A549 (cell line): ENCODE measurements at regions not wholly inside any gene's neighbourhood (a gene's known extent, or its start where the extent isn't known, plus 50 kb on each side); places are given as distances from the start of the nearest gene placed in this dataset.

Source experiments
- ATAC-seq, 2 experiments: fragments of 200-7000 bp in 1 of 2; fragments of >200 bp in 1 of 2; cut with Nextera tagmentation in 1 of 2; cut with Tn5 transposase in 1 of 2; 3 replicates each; pipeline versions ENCODE4 v1.8.0 to v1.9.1; 2018 to 2020; ENCODE audit warnings: mild to moderate bottlenecking in 1 of 2, moderate library complexity in 1 of 2
- CTCF ChIA-PET: fragments of 300-600 bp; sonication (Branson Sonifier 250); formaldehyde crosslinking; extraction: SDS; loops from one replicate; lab custom pipeline; 2021; ENCODE audit warnings: antibody characterized with exemption, inconsistent platforms; lab: Yijun Ruan, JAX
- POLR2A ChIA-PET: fragments of 350-600 bp; formaldehyde crosslinking; extraction: SDS; loops from one replicate; lab custom pipeline; 2021; ENCODE audit warnings: antibody characterized with exemption, inconsistent platforms; lab: Yijun Ruan, JAX
- DNase-seq, 2 experiments: peaks; one replicate each; pipeline versions ENCODE4 v3.0.0 to v3.0.0-alpha.2; 2011 to 2016; ENCODE audit warnings: low read depth in 1 of 2, low spot score in 1 of 2
- FAIRE-seq: peaks from 2 replicates; lab custom pipeline; 2011; peaks lifted over from hg19 to GRCh38; lab: Jason Lieb, UNC
- H3K27ac ChIP-seq, 2 experiments: fragments of >200 bp; sonication (Bioruptor Twin); formaldehyde crosslinking; 3 replicates each; pipeline ENCODE4 v1.5.1; 2016 to 2017
- H3K4me1 ChIP-seq: fragments of >200 bp; sonication (Bioruptor Twin); formaldehyde crosslinking; 3 replicates; pipeline ENCODE4 v1.6.1; 2016
- H3K4me2 ChIP-seq: fragments of >200 bp; sonication (Bioruptor Twin); formaldehyde crosslinking; 3 replicates; pipeline ENCODE4 v1.6.1; 2016
- H3K4me3 ChIP-seq: fragments of >200 bp; sonication (Bioruptor Twin); formaldehyde crosslinking; 3 replicates; pipeline ENCODE4 v1.5.1; 2016
- H3K9me3 ChIP-seq: fragments of >200 bp; sonication (Bioruptor Twin); formaldehyde crosslinking; 3 replicates; pipeline ENCODE4 v1.6.1; 2016
- ATOH8 ChIP-seq: fragments of 250-450 bp; sonication (Bioruptor Pico); IDR thresholded peaks from 2 replicates; pipeline ENCODE4 v1.5.0; 2020; ENCODE audit warnings: low read depth, mild to moderate bottlenecking, moderate library complexity
- CBX2 ChIP-seq: fragments of 200-600 bp; sonication (generic); IDR thresholded peaks from 2 replicates; pipeline ENCODE4 v1.6.1; 2016; ENCODE audit warnings: low read depth, mild to moderate bottlenecking, borderline replicate concordance
- CBX8 ChIP-seq: fragments of 200-600 bp; sonication (generic); IDR thresholded peaks from 2 replicates; pipeline ENCODE4 v1.6.1; 2016
- CTCF ChIP-seq: fragments of >200 bp; sonication (Bioruptor Twin); formaldehyde crosslinking; IDR thresholded peaks from 3 replicates; pipeline ENCODE4 v1.5.1; 2016
- ESRRA ChIP-seq: fragments of 150-350 bp; IDR thresholded peaks from 2 replicates; pipeline ENCODE4 v1.6.1; 2014; ENCODE audit warnings: mild to moderate bottlenecking, low read length, borderline replicate concordance
- FOSB ChIP-seq: fragments of 250-450 bp; sonication (Bioruptor Pico); IDR thresholded peaks from 2 replicates; pipeline ENCODE4 v1.5.0; 2020; ENCODE audit warnings: mild to moderate bottlenecking, moderate library complexity
- HES2 ChIP-seq: fragments of >200 bp; sonication (Bioruptor Twin); formaldehyde crosslinking; IDR thresholded peaks from 2 replicates; pipeline ENCODE4 v1.6.1; 2016
- HMGXB4 ChIP-seq: fragments of 250-450 bp; sonication (Bioruptor Pico); IDR thresholded peaks from 2 replicates; pipeline ENCODE4 v1.5.0; 2021; ENCODE audit warnings: mild to moderate bottlenecking, moderate library complexity, borderline replicate concordance
- HOXA7 ChIP-seq: fragments of 250-450 bp; sonication (Bioruptor Pico); IDR thresholded peaks from 2 replicates; pipeline ENCODE4 v1.5.0; 2020; ENCODE audit warnings: mild to moderate bottlenecking, moderate library complexity
- KDM5A ChIP-seq: fragments of 200-600 bp; sonication (generic); IDR thresholded peaks from 2 replicates; pipeline ENCODE4 v1.6.1; 2016; ENCODE audit warnings: antibody characterized with exemption, mild to moderate bottlenecking
- MAFK ChIP-seq: fragments of 450-650 bp; IDR thresholded peaks from 2 replicates; pipeline ENCODE4 v1.6.1; 2014; ENCODE audit not compliant: partially characterized antibody
- MAX ChIP-seq: IDR thresholded peaks from 2 replicates; pipeline ENCODE4 v1.6.1; 2012
- MYC ChIP-seq: IDR thresholded peaks from 2 replicates; pipeline ENCODE4 v1.6.1; 2012; ENCODE audit warnings: mild to moderate bottlenecking, inconsistent platforms, low read length, improper control_type of control experiment, borderline replicate concordance
- PBX3 ChIP-seq: IDR thresholded peaks from 2 replicates; pipeline ENCODE4 v1.6.1; 2012
- POLR2A ChIP-seq: IDR thresholded peaks from 2 replicates; pipeline ENCODE4 v1.6.1; 2012; ENCODE audit warnings: mild to moderate bottlenecking, low read length
- POLR2AphosphoS2 ChIP-seq: conservative IDR thresholded peaks from 2 replicates; pipeline ENCODE4 v1.6.1; 2012; ENCODE audit warnings: low read length, improper control_type of control experiment, inconsistent platforms
- RFX5 ChIP-seq: fragments of 450-650 bp; IDR thresholded peaks from 2 replicates; pipeline ENCODE4 v1.7.1; 2014; ENCODE audit warnings: antibody characterized with exemption, mild to moderate bottlenecking, moderate library complexity
- RNF2 ChIP-seq: fragments of 200-600 bp; sonication (generic); IDR thresholded peaks from 2 replicates; pipeline ENCODE4 v1.6.1; 2016; ENCODE audit warnings: low read depth, mild to moderate bottlenecking, antibody characterized with exemption, moderate library complexity, borderline replicate concordance
- TP53 ChIP-seq: fragments of 250-450 bp; sonication (Bioruptor Pico); IDR thresholded peaks from 2 replicates; pipeline ENCODE4 v1.5.0; 2021; ENCODE audit warnings: mild to moderate bottlenecking, moderate library complexity
- USF2 ChIP-seq: fragments of 450-650 bp; IDR thresholded peaks from 2 replicates; pipeline ENCODE4 v1.6.1; 2014; ENCODE audit warnings: antibody characterized with exemption
- ZC3H11A ChIP-seq: fragments of 450-650 bp; IDR thresholded peaks from 2 replicates; pipeline ENCODE4 v1.6.1; 2014; ENCODE audit warnings: antibody characterized with exemption, mild to moderate bottlenecking
- ZFP36 ChIP-seq: fragments of 450-650 bp; IDR thresholded peaks from 2 replicates; pipeline ENCODE4 v1.6.1; 2014; ENCODE audit warnings: borderline replicate concordance; ENCODE audit not compliant: partially characterized antibody
- WGBS: methylation state at CpG from one replicate; pipeline ENCODE4 v1.1.6; 2017; ENCODE audit errors: missing lambda C conversion rate; 5-methylcytosine and 5-hydroxymethylcytosine counted together

GRCh38 chr4:181752516-181752915 lies 490.7 kb upstream of the TENM3 start (continued):
- TF ChIP-seq MYC = no peak
- no peak for TF ChIP-seq CBX2
- no peak for TF ChIP-seq MAX
- no peak for TF ChIP-seq POLR2A
- TF ChIP-seq KDM5A = no peak
- no peak for TF ChIP-seq CTCF
- no peak for TF ChIP-seq HOXA7 (CRISPR knock-in tag)
- no peak for TF ChIP-seq POLR2AphosphoS2
- no peak for TF ChIP-seq RNF2

- Histone ChIP-seq H3K4me2 (no peak overlapping the region), H3K27ac (no peak overlapping the region), H3K9me3 (no peaks in the 10 kb centered on the region), H3K4me3 (no peak overlapping the region), H3K4me1 (no peaks in the 10 kb centered on the region)
- WGBS = 58% methylated on average over 4 of the region's 4 CpGs
- no peak for TF ChIP-seq ATOH8 (CRISPR knock-in tag)
- no peak for TF ChIP-seq PBX3
- TF ChIP-seq ZC3H11A = no peak
- TF ChIP-seq ESRRA = no peak
- no peak for TF ChIP-seq FOSB (CRISPR knock-in tag)
- no peak for TF ChIP-seq TP53 (CRISPR knock-in tag)
- TF ChIP-seq HMGXB4 (CRISPR knock-in tag) = no peak
- POLR2A ChIA-PET = no interaction called here
- DNase-seq (no peak), ATAC-seq (no peak), FAIRE-seq (no peak)
- CTCF ChIA-PET = no interaction called here
Measured at GRCh38 chr4:181753207-181753606, 490.0 kb upstream of the TENM3 start.

GRCh38 chr4:181755846-181756245 lies 487.4 kb upstream of the TENM3 start:
- WGBS = 0% methylated on average over 5 of the region's 5 CpGs
- FAIRE-seq (no peak), DNase-seq (no peak), ATAC-seq (no peak)
- H3K4me1 ChIP-seq = no peaks in the 10 kb centered on the region
- no peak overlapping the region for H3K27ac ChIP-seq
- POLR2A ChIA-PET = no interaction called here
- CTCF ChIA-PET = no interaction called here
- H3K4me2 ChIP-seq = no peak overlapping the region
- no peaks in the 10 kb centered on the region for H3K9me3 ChIP-seq
- TF ChIP-seq MAX (no peak), ESRRA (no peak), POLR2AphosphoS2 (no peak), ZFP36 (no peak), CBX8 (no peak), FOSB (CRISPR knock-in tag) (no peak), RFX5 (no peak), USF2 (no peak), MAFK (no peak), HES2 (no peak)
- H3K4me3 ChIP-seq = no peak overlapping the region
